NOMO-1 treated with DMSO at 0.1 percent for 48 hours (cell line): ENCODE measurements at regions not wholly inside any gene's neighbourhood (a gene's known extent, or its start where the extent isn't known, plus 50 kb on each side); places are given as distances from the start of the nearest gene placed in this dataset.

Experiments
- DNase-seq: peaks from one replicate; lab custom pipeline; 2025; ENCODE audit not compliant: unreplicated experiment; lab: John Stamatoyannopoulos, UW

DNA sequence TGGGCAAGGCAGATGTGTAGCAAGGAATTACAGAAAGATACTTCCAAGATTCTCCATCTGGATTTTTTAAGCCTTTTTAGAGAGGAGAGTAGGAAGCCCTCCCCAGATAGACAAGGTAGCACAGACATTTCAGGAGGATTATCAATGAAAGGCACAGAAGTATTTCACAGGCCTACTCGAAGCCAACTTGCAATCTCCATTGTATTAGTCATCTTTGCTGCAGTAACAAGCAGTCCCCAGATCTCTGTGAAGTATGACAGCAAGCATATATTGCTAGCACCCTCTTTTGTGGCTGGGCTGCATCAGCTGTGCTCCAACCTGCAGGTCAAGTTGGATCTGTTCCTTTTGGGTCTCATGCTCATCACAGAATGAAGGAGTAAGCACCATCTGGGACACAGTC lies 101.6 kb downstream of the MAF start:
- no peak for DNase-seq

DNA sequence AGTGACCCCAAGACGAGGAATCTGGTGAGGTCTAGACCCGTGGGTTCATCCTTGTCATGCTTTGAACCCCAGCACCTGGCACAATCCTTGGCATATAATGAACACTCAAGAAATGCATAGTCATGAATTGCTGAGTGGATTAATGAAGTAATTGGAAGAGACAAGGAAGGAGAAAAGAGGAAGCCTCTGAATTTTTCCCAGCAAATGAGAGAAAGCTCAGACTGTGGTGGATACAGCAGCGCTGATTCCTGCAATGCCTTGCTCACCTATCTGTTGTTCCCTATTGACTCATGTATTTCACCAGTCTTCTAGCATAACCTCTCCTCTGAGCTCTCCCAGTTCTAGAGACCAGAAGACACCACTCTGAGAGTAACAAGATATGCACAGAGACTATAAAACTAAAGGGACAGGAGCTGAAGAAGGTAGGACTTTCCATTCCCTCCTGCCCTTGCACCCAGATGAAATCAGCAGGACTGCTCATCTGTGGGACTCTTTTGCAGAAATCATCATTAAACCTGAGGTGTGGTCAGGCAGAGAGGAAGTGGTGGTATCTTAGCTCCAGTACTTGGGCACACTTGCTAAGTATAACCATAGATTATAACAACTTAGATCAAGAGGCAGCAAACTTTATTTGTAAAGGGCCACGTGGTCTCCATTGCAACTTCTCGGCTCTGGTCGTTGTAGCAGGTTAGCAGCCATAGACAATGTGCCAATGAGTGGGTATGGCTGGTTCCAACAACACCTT lies 102.8 kb downstream of the MAF start:
- peak; percentile 56 for DNase-seq

- DNase-seq: no peak
Observed at GRCh38 chr16:79493911-79494310, 106.6 kb downstream of the MAF start.

GRCh38 chr16:79492036-79492435 lies 108.5 kb downstream of the MAF start:
- DNase-seq: no peak

DNA sequence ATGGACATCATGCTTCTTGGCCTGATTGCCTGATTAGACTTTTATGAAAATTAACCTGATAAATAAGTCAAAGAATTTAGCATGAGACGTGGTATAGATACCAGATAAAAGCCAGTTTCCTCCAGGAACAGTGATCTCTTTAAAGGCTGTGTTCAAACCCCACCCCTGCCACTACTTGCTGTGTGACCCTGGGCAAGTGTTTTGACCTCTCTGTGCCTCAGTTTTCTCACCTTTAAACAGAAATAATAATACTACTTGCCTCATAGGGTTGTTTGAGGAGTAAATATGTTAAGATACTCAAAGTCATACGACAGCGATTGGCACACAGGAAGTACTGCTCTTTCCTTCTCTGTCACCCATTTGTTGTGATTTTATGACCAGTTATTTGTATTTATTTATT lies 115.5 kb downstream of the MAF start:
- no peak for DNase-seq

DNA sequence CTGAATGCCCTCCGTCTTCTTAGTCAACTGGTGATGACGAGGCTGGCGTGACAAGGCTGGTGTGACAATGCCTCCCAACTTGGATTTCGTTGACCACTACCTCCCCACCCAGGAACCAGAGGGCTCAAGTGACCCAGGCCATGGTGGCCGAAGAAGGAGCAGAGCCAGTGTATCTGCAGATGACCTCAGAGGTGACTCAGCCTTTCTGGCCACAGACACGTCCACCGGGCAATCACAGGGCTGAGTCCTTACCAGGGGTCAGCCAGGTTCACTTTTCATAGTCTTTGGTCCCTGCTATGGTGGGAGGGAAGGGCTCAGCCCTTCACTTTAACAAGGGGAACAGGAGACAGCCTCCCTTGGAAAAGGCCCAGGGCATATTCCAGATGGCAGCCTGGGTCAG lies 116.3 kb downstream of the MAF start:
- DNase-seq: no peak

DNA sequence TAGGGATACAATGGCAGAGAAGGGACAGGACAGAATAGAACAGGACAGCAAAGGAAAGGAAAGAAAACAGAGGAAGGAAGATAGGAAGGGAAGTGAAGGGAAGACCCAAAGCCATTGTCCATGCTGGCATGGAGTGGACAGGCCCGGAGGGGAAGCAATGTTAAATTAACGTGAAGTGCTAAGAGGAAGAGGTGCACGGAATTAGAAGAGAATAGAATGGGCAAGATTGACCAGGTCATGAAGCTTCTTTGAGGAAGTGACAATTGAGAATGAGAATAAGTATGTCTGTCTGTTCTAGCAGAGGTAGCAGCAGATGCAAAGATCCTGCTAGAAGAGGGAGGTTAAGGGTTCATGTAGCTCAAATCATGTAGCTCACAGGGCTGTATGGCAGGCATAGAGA lies 117.2 kb downstream of the MAF start:
- DNase-seq: no peak

GRCh38 chr16:79482011-79482410 lies 118.5 kb downstream of the MAF start:
- DNase-seq: no peak

GRCh38 chr16:79480929-79481328 lies 119.6 kb downstream of the MAF start:
- DNase-seq: no peak

DNA sequence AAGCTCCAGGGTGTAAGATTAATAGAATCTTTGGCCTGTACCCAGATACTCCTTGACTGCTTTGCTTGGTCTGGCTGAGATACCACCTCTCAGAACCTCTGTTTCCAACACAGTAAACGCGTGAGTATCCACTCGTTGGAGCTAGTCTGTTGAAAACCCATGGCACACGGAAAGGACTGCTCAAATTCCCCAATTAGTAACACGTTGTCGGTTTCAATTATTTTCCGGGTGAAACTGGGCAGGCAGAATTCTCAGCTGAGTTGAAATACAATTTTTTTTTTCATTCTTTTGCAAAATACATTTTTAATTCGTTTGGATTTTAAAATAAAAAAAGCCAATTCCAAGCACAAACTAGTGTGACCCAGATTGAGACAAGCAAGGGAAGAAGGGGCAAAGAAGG lies 120.5 kb downstream of the MAF start:
- DNase-seq: no peak

DNA sequence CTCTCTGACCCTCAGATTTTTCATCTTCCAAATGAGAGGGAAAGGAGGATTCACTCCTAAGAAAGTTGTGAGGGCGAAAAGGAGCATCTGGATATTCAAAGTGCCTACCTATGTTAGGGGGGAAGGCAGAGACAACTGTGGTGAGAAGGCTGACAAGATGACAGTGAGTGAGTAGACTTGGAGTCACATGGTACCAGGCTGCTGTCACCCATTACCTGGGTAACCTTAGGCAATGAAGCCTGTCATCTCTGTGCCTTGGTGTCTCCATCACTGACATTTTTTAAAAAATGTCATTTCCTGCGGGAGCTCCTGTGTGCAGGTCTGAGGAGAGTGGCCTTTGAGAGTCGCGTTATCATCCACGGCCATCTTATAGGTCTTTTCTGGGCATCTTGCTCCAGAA lies 124.0 kb downstream of the MAF start:
- DNase-seq: no peak

GRCh38 chr16:79475841-79476240 lies 124.7 kb downstream of the MAF start:
- no peak for DNase-seq

GRCh38 chr16:79473456-79473855 lies 127.1 kb downstream of the MAF start:
- no peak for DNase-seq

- no peak for DNase-seq
Observed at GRCh38 chr16:79472426-79472825, 128.1 kb downstream of the MAF start.

GRCh38 chr16:79469999-79470398 lies 130.5 kb downstream of the MAF start:
- DNase-seq: no peak

DNA sequence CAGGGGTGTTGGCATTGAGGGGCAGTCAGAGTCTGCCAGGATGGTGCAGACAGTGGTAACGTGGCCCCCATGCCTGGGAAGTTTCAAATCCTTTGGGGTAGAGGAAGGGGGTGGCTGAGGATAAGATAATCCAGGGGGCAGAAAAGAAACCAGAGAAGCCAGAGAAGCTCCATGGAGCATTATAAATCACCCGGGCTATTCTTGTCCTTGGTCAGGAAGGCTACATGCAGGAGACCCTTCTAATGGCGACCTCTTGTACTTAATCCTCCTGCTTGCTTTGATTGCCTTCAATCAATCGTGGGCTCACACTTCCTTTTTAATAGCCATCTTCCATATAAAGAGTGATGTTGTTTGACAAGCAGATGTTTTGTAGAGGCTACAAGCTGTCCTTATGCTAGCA lies 131.9 kb downstream of the MAF start:
- DNase-seq: no peak

DNA sequence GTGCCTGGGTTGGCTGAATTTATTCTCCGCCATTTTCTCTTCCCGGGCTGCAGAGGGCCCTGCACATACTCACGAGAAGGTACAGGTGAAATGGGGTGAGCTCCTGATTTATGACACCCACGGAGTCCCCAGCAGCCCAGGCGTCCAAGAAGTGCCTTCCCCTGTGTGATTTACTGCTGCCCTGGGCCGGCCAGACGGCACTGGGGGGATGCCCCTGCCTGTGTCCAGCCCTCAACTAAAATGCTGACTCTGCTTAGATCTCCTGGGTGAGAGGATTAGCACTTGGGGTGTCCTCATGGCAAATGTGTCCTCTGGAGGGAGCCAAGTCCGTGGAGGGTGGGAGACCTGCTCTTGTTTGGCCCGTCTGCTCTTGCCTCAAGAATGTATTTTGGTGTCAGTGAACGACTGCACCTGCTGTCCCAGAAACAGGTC lies 132.4 kb downstream of the MAF start:
- DNase-seq: no peak

DNA sequence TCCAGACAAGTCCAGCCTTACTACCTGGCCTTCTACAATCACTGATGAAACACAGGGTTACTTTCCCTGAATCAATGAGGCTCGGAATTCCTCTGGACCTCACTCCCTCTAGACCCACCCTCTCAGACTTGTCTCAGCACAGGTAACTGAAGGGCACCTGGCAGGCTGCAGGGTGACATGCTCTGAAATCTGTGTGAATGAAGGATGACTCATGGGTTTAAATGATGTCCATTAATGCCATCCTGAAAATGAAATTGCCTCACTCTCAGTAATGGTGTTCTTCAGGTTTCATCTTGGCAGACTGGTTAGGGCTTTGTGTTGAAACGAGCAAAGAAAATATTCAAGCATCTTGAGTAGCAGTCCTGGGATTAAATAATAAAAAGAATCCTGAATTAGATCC lies 134.4 kb downstream of the MAF start:
- DNase-seq: no peak

DNA sequence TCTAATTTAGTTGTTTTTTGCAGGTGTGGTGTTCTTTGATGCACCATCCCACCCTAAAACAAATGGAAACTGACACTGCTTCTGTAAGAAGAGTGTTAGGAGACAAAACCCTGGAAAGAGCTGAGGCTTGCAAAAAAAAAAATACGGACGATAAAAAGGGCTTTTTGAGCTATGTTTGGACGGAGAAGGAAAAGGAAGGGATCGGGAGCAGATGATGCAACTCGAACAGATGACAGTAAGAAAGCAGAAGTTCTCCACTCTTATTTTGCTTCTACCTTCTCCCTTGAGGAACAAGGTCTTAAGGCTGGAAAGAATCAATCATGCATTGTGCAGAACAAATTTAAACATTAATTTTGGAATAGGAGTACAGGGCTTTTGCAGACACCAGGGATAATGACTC lies 136.7 kb downstream of the MAF start:
- DNase-seq: peak; percentile 21

GRCh38 chr16:79456036-79456435 lies 144.5 kb downstream of the MAF start:
- no peak for DNase-seq

- no peak for DNase-seq
Observed at GRCh38 chr16:79452671-79453070, 147.9 kb downstream of the MAF start.

DNA sequence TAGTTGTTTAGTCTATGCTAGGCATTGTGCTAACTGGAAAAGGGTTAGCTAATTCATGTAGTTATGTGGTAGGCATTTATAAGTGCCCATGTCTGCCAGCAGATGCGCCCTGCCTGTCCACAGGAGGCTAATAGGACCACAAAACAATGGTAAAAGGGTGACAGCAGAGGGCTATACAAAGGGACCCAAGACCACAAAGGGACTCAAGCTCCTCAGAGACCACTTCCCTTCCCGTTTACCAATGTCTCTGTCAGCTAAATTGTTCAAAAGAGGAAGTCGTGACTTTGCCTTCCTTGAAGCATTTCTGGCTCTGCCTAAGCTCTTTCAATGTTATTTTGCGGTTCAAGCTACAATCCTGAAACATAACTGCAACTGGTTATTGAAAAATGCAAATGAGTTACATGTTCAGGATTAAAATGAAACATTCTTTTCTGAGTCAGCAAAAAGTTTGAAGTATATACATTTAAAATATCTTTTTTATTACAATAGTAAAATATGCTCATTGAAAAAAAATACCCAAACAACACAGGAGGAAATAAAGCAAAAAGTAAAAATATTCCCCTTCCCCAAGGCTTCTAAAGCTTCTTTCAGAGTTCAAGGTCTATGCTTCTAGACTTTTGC lies 149.2 kb downstream of the MAF start:
- peak; percentile 91 for DNase-seq

- DNase-seq: no peak
Observed at GRCh38 chr16:79449900-79450299, 150.6 kb downstream of the MAF start.
